NCI-H2196 (cell line): ENCODE measurements at regions not wholly inside any gene's neighbourhood (a gene's known extent, or its start where the extent isn't known, plus 50 kb on each side); places are given as distances from the start of the nearest gene placed in this dataset.

ENCODE experiments used
- DNase-seq: peaks from one replicate; lab custom pipeline; 2025; ENCODE audit not compliant: unreplicated experiment; lab: John Stamatoyannopoulos, UW

DNA sequence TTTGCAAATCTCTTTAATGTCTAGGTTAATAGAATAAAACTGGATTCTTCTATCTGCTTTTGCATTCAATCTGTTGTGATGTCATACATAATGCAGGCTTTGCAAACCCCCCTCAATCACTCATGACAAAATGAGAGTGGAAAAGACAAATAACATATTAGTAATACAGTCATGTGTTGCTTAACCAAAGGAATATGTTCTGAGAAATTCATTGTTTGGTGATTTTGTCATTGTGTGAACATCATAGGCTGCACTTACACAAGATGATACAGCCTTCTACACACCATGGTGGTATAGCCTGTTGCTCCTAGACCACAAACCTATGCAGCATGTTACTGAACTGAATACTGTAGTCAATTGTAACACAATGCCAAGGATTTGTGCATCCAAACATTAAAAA is 87.3 kb upstream of the SEC61G start:
- no peak for DNase-seq

DNA sequence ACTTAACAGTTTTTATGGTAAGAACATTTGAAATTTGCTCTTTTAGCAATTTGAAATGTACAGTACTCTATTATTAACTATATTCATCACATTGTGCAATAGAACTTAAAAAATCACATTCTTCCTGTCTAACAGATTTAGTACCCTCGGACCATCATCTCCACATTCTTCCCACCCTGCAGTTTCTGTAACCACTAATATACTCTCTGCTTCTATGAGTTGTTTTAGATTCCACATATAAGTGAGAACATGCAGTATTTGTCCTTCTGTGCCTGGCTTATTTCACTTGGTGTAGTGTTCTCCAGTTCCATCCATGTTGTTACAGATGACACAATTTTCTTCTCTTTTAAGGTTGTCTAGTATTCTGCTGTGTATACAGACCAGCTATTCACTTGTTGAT is 88.9 kb upstream of the SEC61G start:
- no peak for DNase-seq

DNA sequence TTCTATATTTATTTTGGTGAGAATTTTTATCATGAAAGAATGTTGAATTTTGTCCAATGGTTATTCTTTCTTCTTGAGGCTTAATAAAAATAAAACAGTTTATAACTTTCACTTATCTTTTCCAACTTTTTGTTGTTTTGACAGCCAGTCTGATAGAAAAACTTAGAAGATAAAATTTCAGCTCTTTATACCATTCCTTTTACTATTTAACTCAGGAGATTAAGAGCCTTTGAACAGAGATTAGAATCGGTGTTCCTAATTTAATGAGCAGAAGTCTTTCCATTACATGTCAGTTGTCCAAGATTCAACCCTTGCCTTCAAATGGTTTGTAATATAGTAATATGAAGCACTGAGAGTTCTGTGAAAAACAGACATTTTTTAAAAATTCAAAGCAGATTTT is 97.8 kb upstream of the SEC61G start:
- no peak for DNase-seq

DNA sequence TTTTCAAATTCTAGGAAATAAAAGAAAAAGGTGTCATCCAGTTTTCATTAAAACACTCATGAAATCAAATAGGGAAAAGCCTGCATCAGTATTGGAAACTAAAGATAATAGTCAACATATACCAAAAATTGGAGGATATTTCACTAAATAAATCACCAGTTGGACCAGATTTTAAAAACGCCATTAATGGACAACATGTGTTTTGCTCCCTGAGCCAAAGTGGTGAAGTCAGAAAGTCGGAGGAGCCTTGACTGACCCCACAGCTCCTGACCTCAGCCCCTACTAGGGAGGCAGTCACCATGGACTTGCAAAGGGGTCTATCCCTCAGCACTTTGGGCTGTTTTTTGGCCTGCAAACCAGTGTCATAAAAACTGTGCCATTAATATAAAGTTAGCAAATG is 98.3 kb upstream of the SEC61G start:
- no peak for DNase-seq

DNA sequence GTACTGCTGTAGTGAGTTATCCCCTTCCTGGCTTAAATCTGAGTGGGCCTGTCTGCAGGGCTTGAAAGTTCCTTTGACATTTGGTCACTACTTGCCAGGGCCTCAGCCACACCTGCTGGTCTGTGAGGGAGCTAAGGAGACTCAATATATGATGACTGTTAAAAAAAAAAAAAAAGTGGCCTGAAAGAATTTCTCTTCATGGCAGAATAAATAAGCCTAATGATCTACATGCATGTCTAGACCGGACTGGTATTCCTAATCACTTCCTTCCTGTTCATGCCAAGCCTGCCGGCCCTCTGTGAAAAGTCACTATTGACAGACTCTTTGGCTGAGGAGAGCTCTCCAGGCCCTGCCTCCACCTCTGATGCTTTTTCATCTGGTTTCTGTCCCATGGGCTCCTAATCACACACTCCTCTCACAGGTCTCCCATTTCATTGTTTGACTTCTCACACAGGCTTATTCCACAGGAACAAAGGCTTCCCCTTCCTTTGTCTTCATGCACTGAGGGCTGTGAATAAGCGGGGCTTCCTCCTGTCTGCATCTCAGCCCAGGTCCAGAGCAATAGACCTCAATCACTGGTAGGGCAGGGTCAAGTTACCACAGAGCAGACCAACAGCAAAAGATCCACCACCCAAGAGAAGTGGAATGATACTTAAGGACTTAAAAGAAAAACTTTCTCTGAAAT is 99.1 kb upstream of the SEC61G start:
- peak; percentile 27 for DNase-seq

DNA sequence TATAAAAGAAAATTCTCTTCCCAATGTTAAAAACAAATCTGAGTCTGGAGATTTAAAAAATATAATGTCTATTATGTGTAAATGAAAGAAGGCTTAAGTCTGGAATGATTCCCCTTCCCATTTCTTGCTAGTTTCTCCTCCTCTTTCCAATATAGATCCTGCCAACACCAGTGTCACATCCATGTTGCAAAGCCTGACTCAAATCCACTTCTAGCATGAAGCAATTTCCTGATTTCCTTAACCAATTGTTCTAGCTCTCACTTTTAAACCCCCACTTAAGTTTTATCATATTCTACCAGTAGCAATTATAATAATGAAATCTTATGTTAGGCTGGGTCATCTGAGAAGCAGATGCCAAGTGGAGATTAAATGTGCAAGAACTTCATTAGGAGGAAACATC is 100.1 kb upstream of the SEC61G start:
- DNase-seq, result no peak

DNA sequence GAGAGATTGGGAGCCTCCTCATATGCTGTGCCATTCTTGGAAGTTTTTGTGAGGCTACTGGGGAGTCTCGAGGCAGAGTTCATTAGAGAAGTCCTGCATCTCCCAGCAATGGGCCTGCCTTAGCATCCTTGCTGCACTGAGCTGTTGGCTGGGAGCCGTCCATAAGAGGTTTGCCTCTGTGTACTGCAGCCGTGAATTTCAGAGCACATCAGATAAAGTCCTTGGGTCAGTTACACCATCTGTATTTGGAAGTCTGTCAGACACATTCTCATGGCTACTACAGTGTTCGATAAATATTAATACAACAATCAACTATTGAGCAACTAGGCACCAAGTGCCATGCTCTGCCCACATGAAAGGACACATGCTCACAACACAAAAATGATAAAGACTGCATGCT is 100.5 kb upstream of the SEC61G start:
- DNase-seq, result no peak

DNA sequence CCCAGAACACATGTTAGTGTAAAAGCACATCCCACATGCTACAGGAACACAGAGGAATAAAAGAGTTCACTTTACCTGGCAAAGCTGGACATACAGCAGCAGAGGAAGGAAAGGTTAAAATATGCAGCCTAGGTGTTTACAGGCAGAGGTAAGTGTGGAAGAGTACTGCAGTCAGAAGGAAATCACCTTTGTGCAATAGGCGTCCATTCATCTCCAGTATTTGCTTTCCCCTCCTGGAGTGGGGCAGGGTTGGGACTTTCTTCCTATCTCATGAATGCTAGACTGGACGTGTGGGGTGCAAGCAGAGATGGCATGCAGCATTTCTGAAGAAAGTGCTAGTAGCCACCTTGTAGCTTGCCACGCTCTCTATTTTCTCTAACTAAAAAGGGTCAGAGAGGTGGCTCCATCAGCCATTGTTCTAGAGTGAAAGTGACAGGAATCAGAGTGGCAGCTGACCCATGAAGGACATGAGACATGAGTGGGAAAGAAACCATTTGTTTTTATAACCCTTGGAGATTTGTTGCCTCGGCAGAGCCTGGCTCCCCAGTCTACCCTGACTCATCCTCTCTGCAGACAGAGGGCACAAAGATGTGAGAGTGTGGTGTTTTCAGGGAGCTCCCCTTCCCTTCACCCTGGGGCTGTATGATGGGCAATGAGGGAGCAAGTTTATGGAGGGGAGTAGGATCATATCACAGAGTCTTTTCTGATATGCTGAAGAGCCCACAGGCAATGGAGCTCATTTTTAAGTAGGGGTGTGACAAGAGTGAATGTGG is 101.2 kb upstream of the SEC61G start:
- no peak for DNase-seq

DNA sequence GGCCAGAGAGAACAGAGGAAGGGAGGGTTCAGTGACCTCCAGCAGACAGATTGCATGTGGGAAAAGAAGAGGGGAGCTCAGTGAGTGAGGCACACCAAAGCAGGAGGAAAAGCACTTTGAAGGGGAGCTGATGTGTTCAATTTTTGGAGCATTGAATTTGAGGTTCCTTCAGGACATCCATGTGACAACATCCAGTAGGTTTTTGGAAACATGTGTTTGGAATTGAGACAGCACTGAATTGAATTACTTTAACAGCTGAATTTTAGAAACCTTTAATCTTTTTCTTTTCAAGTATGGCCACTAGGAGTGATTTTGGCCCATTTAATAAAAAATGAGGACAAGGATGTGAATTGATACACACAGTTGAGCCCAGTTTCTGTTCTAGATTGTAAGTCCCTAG is 101.8 kb upstream of the SEC61G start:
- no peak for DNase-seq

DNA sequence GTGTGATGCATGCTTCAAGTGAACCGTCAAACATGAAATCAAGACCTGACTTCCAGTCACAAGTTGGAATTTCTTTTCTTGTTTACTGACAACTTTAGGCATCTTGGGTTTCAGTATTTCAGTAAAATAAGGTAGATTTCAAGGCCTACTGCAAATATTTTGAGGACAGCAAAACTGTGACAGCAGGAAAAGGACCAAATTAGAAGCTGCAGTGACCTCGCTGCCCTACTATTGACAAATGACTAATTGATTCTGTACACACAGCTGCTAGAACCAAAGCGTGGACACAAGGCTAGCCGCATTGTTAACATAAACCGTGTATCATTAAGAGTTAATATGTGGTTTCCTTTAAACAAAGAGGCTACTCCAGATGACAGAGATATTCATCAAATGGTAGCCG is 105.7 kb upstream of the SEC61G start:
- peak; percentile 68 for DNase-seq

DNA sequence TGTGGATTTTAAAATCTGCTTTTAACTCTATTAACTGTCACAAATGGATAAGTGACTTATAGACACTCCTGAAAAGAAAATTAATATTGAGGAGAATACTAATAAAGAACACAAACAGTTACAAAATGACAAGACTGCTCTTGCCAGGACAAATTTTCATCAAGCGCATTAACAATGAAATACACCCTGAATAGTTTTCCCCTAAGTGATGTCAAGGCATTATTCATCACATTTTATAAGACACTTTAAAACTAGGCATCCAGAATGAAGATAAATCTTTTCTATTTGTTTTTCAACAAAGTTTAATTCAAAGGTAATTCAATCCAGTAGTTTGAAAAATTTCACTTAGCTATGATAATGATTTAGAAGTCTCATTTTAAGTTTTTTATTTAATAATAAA is 110.5 kb upstream of the SEC61G start:
- no peak for DNase-seq

DNA sequence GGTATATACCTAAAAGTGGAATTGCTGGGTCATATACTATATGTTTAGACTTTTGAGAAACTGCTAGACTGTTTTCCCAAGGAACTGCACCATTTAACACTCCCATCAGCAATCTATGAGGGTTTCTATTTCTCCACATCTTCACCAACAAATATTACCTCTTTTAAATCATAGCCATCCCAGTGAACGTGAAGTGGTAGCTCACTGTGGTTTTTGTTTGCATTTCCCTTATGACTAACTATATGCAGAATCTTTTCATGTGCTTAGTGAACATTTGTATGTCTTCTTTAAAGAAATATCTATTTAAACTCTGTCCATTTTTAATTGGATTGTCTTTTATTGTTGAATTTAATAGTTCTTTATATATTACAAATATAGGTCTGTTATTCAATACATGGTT is 115.8 kb upstream of the SEC61G start:
- no peak for DNase-seq

DNA sequence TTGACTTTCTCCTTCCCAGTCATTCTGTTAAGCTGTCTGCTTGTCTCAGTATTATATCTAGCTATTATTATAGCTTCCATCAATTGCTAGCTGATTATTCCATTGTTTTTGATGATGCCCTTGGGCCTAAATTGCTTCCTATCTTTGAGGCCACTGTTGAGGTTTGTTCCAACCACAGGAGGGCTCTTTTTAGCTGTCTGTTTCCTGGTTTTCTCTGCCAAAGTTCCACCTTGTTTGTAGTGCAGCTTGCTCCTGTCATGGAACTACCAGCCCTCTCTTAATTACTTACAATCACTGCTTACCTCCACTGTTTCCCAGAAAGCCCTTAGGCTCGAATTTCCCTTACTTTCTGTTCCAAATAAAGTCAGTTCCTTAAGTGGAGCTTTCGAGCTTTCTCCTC is 118.7 kb upstream of the SEC61G start:
- peak; percentile 39 for DNase-seq

DNA sequence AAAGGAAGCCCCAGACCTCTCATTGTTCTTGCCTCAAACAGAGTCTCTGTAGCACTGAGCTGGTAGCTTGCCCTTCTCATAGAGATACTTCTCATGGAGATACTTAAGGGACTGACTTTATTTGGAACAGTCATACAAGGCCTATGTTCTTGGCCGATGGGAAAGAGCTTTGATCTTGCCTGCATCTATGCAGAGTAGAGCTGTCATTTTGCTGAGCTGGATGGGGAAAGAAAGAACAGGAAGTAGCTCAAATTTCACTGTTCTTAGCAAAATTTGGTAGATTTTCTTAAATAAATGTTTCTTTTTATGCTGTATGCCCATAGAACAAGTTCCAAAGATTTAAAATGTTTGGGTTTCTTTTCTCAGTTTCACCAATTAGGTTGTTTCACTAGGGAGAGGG is 119.3 kb upstream of the SEC61G start:
- DNase-seq, result no peak

DNA sequence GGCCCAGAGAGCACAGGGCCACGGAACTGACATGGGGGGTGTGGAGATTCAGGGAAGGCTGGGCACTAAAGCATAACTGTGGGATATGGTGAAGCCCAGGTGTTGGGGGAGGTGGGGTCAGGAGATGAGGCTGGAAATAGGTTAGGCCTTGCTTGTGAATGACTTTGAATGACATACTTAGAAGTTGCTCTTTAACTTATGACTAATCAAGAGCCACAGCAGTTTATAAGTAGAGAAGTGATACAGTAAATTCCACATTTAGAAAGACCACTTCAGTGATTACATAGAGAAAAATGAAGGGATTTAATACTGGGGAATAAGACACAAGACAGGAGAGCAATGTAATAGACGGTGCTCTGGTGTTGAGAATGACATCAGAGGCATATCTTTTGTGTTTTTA is 120.8 kb upstream of the SEC61G start:
- DNase-seq, result no peak

DNA sequence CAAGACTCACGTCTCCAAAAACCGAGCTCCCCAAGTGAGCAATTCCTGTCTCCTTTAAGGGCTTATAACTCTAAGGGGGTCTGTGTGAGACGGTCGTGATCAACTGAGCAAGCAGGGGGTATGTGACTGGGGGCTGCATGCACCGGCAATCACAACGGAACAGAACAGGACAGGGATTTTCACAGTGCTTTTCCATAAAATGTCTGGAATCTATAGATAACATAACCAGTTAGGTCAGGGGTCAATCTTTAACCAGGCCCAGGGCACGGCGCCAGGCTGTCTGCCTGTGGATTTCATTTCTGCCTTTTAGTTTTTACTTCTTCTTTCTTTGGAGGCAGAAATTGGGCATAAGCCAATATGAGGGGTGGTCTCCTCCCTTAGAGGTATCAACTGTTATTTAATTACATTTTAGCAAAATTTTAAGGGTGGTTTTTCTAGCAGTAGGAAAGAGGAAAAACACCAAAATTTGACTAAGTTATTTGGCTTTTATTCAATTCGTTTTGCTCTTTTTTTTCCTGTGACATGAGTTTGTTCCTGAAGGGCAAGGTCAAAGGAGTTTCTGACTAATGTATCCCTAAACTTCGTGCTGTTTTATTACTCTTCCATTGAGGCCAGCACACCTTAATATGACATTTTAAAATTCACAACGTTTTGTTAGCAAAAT is 121.4 kb upstream of the SEC61G start:
- no peak for DNase-seq

DNA sequence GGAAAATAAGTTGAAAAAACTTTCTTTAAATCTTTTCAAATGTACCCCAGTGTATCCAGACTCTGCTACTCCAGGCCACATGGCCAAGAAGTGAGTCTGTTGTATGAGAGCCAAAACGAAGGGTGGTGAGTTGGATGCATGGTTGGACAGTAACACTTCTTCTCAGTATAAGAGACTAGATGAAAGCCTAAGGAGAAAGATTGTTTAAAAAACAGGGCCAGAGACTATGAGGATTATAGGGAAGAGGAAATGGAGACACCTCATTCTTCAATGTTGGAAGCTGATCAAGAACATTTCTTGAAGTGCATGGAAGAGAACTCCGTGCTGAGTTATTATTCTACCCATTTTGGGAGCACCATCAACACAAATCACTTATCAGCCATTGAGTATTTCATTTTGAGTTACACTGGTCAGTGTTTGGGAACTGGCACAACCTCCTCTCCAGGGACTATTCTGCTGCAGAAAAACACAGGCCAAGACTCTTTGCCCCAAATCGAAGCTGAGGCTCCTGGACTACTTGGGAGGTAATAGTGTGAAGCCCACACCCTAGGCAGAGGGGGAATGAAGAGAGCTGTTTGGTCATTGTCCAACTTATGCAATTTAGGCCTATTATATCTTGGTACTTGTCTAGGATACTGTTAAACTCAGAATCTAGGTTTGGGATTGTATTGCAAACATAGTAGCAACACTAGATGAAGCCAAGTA is 123.0 kb upstream of the SEC61G start:
- no peak for DNase-seq

DNA sequence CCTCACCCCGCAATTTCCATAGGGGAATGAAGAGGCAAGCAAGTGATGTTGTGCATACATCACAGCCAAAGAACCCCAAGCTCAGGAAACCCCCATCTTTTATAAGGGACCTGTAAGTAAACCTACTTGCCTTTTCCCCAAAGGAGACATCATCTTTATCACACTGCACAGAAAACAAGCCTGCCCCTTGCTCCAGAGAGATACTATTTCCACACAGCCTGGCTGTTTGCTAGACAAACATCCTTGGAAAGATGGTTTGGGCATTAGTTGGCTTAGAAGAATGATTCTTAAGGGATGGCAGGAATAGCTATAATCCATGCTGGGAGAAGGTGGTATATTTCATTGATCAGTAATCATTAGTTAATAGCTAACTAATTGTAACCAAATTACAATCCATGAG is 123.7 kb upstream of the SEC61G start:
- DNase-seq, result no peak

DNA sequence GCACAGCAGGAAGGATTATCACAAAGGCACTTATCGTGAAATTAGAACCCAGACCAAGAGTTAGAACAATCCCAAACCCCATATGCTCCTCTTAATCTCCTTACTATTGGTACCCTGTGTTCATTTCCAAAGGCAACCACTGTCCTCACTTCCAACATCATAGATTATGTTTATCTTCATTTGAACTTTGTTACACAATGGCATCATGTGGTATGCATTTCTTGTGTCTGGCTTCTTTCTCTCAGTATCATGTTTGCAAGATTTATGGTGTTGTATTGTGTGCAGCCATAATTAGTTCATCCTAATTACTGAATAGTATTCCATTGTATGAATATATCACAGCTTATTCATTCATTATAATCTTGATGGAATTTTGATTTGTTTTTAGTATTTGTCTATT is 124.6 kb upstream of the SEC61G start:
- no peak for DNase-seq

DNA sequence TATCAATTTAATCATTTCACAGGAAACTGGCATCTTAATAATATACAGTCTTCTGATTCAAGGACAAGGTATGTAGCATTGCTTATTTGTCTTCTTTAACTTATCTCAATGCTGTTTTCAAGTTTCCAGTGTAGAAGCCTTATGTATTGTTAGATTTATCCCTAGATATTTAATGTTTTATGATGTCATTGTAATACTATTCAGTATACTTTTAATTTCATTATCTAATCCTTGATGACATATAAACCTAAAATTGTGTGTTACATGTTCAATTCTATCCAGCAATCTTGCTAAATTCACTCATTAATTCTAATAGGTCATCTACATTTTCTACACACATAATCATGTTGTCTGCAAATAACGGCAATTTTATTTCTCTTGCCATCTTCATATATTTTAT is 126.3 kb upstream of the SEC61G start:
- no peak for DNase-seq

DNA sequence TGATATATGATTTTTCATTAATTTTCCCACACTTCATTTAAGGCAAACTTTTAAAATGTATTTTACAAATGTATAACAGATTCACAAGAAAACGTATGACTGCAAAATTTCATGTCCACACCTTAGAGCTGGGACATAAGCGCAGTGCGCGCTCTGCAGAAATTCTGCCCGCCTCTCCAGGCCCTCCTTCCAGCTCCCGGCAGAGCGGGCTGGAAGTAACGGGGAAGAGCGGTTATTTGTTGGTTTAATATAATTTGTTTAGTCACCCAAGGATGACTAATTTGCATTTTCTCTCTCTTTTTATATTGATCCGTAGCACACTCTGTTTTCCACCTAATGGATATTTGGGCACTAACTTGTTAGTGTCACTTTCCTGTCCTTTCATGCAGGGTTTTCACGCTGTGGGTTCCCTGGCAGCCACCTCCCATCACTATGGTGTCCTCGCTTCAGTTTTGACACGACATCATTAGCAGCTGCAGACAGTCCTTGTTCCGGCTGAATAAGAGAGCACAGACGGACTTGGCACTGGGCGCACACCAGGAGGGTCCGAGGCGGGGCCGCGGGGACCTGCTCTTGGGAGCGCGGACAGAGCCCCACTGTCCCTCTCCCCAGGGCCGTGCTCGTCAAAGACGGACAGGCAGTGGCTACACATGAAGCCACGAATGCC is 129.2 kb upstream of the SEC61G start:
- DNase-seq, result no peak
